GM12865 (cell line): ENCODE measurements at regions not wholly inside any gene's neighbourhood (a gene's known extent, or its start where the extent isn't known, plus 50 kb on each side); places are given as distances from the start of the nearest gene placed in this dataset.

Experiments used
- DNase-seq: peaks from one replicate; pipeline ENCODE4 v3.0.0; 2010; ENCODE audit warnings: low read depth
- H3K4me3 ChIP-seq: 2 replicates; pipeline ENCODE4 v1.5.1; 2011; ENCODE audit warnings: mild to moderate bottlenecking, low read depth, low read length, control low read depth
- CTCF ChIP-seq: IDR thresholded peaks from 2 replicates; pipeline ENCODE4 v1.5.1; 2011; ENCODE audit warnings: low read length, control low read depth, low read depth, inconsistent platforms; ENCODE audit not compliant: insufficient read depth; ENCODE audit errors: missing control alignments

DNA sequence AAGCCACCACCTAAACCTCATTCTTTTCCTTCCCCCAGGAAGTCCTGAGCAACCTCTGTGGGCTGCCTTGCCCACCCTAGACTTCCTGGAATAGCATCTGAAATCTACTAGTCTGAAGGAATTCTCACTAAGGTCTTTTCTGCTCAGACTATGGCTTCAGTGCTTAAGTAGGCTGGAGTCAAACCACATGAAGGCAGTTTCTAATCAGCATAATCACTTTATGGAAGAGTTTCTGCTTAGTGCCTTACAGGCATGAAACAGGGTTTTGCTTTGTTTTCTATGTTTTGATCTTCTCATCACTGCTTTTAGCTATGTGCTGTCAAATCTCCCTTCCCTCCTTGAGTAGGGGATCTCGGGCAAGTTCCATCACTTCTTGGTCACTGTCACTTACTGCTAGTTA, 117.7 kb downstream of the WT1 start:
- no peak for TF ChIP-seq CTCF
- H3K4me3 ChIP-seq, result no peak overlapping the region
- DNase-seq, result no peak

DNA sequence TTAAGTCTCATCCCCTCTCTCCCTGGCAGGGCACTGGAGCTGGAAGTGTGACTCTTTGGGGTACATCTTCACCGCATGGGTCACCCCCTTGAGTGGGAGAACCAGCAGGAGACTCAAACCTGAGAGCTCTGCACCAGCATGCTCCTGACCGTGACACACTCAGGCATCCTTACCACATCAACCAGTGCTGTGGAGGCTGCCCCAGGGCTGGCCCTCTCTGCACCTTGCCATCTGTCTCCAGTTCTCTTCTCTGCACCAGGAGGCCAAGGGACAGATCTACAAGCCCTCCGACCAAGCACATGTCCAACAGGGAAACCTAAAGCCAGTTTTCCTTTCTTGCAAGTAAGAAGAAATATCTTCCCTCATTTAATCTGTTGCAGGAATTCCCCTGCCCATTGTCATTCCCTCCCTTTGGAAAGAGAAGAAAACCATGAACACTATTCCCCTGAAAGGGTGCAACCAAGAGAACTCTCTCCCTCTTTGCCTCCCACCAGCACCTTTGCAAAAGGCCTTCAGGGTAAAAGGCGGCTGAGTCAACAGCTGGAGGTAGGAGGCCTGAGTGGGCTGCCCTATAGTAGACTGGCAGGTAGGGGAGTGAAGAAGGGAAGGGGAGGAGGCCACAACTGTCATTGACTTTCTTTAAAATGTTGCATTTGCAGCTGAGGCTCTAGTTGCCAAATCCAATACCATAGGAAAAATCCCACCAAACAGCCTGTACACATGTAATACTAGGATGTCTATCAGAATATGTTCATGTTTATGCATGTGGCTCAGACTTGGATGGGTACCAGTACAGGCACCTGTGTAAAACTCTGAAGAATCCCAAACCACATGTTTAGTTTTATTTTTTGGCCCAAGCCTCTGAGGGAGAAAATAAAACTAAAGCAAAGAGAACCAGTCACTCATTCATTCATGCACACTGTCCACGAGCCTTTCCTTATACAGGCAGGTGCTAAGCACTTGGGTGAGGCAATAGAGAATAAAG, 117.0 kb downstream of the WT1 start:
- no peak for TF ChIP-seq CTCF
- DNase-seq, result no peak
- no peak overlapping the region for H3K4me3 ChIP-seq

- H3K4me3 ChIP-seq, result no peak overlapping the region
- TF ChIP-seq CTCF, result no peak
- DNase-seq, result no peak
These were observed 111.6 kb downstream of the WT1 start for GRCh38 chr11:32323814-32324130.

GRCh38 chr11:32325187-32325586, 110.2 kb downstream of the WT1 start:
- no peak for DNase-seq
- TF ChIP-seq CTCF, result no peak
- no peak overlapping the region for H3K4me3 ChIP-seq

GRCh38 chr11:32325725-32326124, 109.6 kb downstream of the WT1 start:
- H3K4me3 ChIP-seq, result no peak overlapping the region
- no peak for DNase-seq
- TF ChIP-seq CTCF, result no peak

GRCh38 chr11:32326522-32326921, 108.8 kb downstream of the WT1 start:
- TF ChIP-seq CTCF, result no peak
- DNase-seq, result no peak
- no peak overlapping the region for H3K4me3 ChIP-seq

DNA sequence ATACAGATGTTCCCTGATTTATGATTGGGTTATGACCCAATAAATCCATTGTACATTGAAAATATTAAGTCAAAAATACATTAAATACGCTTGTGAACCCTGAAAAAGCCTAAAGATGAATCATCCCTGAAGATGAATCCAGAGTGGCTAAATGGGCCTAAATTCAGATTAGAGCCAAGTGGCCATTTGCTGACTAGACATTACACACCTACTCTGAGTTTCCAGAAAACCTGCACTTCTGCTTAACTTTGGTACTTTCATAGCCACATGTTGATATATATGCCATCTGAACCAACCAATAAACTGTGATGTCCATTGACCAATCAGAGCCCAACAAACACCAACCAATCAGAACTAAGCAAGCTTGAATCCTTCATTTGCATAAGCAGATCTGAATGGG, 106.9 kb downstream of the WT1 start:
- H3K4me3 ChIP-seq, result no peak overlapping the region
- DNase-seq, result no peak
- TF ChIP-seq CTCF, result no peak
